HepG2 (cell line): ENCODE measurements at regions not wholly inside any gene's neighbourhood (a gene's known extent, or its start where the extent isn't known, plus 50 kb on each side); places are given as distances from the start of the nearest gene placed in this dataset.
"Not testable (repeated sequence)": the region's sequence is repeated elsewhere in the genome, so short reads cannot be mapped to it uniquely, and the experiment has no call there.

ENCODE experiments used
- ATAC-seq: fragments of 200-7000 bp; cut with Tn5 transposase; 3 replicates; pipeline ENCODE4 v1.9.1; 2020; ENCODE audit warnings: mild to moderate bottlenecking, moderate library complexity
- BruUV-seq: library from RNA; stranded (reverse); fragments of 400-500 nt; replicated peaks from 2 replicates; lab custom pipeline; 2021; lab: Mats Ljungman, UMichigan
- CTCF ChIA-PET: fragments of 300-600 bp; formaldehyde crosslinking; extraction: SDS; loops from one replicate; lab custom pipeline; 2021; ENCODE audit warnings: low total read pairs, inconsistent platforms, low intra/inter-chr PET ratio; lab: Yijun Ruan, JAX
- POLR2A ChIA-PET: fragments of 350-600 bp; sonication (Branson Sonifier 250); formaldehyde crosslinking; loops from one replicate; lab custom pipeline; 2020; ENCODE audit warnings: antibody characterized with exemption, inconsistent platforms; lab: Yijun Ruan, JAX
- DNase-seq: peaks from one replicate; pipeline ENCODE4 v3.0.0-alpha.2; 2015; ENCODE audit warnings: low spot score
- FAIRE-seq: peaks from 3 replicates; lab custom pipeline; 2011; peaks lifted over from hg19 to GRCh38; lab: Jason Lieb, UNC
- H2AFZ ChIP-seq: one replicate; pipeline ENCODE4 v1.6.1; 2011; ENCODE audit warnings: low read length, inconsistent platforms
- H3K27ac ChIP-seq: fragments of 300-600 bp; 3 replicates; pipeline ENCODE4 v1.8.0; 2011; ENCODE audit warnings: mixed run types, mild to moderate bottlenecking, mixed read lengths, low read length, inconsistent platforms; ENCODE audit not compliant: insufficient read depth; ENCODE audit errors: extremely low read length
- H3K27me3 ChIP-seq, 2 experiments: fragments of 200-600 bp in 1 of 2; 2 replicates in 1 of 2; 3 replicates in 1 of 2; pipeline versions ENCODE4 v1.6.0 to v1.8.0; 2011; ENCODE audit warnings: low read length in 2 of 2, mild to moderate bottlenecking in 2 of 2, moderate library complexity in 2 of 2, inconsistent platforms in 1 of 2; ENCODE audit not compliant: insufficient read depth in 2 of 2, control insufficient read depth in 1 of 2
- H3K36me3 ChIP-seq, 2 experiments: fragments of 200-600 bp in 1 of 2; replicated peaks in 1 of 2; 2 replicates in 1 of 2; 3 replicates in 1 of 2; pipeline versions ENCODE4 v1.5.1 to v1.8.0; 2011; ENCODE audit warnings: low read length in 2 of 2, inconsistent platforms in 1 of 2; ENCODE audit not compliant: insufficient read depth in 2 of 2, control insufficient read depth in 1 of 2
- H3K4me1 ChIP-seq: 2 replicates; pipeline ENCODE4 v1.5.1; 2012; ENCODE audit warnings: low read length, inconsistent platforms; ENCODE audit not compliant: insufficient read depth
- H3K4me2 ChIP-seq: 2 replicates; pipeline ENCODE4 v1.6.0; 2011; ENCODE audit warnings: low read depth, low read length, inconsistent platforms
- H3K4me3 ChIP-seq, 3 experiments: fragments of 200-600 bp in 1 of 3; sonication (generic), shearing (Covaris generic) in 1 of 3; replicated peaks in 1 of 3; 2 replicates each; pipeline ENCODE4 v1.5.1; 2011 to 2016; ENCODE audit warnings: low read length in 3 of 3, inconsistent platforms in 2 of 3, low read depth in 2 of 3, mild to moderate bottlenecking in 2 of 3, control low read depth in 1 of 3, mixed read lengths in 1 of 3; ENCODE audit not compliant: insufficient read depth in 1 of 3
- H3K79me2 ChIP-seq: one replicate; pipeline ENCODE4 v1.6.1; 2011; ENCODE audit warnings: low read length, inconsistent platforms; ENCODE audit not compliant: insufficient read depth
- H3K9ac ChIP-seq: 2 replicates; pipeline ENCODE4 v1.6.0; 2011; ENCODE audit warnings: mild to moderate bottlenecking, low read depth, low read length, inconsistent platforms; ENCODE audit not compliant: insufficient read depth
- H3K9me3 ChIP-seq: 2 replicates; pipeline ENCODE4 v1.5.1; 2012; ENCODE audit warnings: mild to moderate bottlenecking, low read length
- H4K20me1 ChIP-seq: 2 replicates; pipeline ENCODE4 v1.6.0; 2011; ENCODE audit warnings: inconsistent platforms, mild to moderate bottlenecking, low read length, moderate library complexity; ENCODE audit not compliant: insufficient read depth
- CBFB ChIP-seq: sonication (generic); formaldehyde crosslinking; IDR thresholded peaks from 2 replicates; pipeline ENCODE4 v1.4.0; 2020; ENCODE audit warnings: missing genetic modification reagents
- FOXA1 ChIP-seq, 2 experiments: fragments of 450-650 bp in 1 of 2; sonication (generic) in 1 of 2; formaldehyde crosslinking in 1 of 2; IDR thresholded peaks; 2 replicates each; pipeline versions ENCODE4 v1.4.0 to v1.6.1; 2016 to 2020; ENCODE audit warnings: missing genetic modification reagents in 1 of 2
- SRF ChIP-seq: IDR thresholded peaks from 2 replicates; pipeline ENCODE4 v1.6.1; 2011; ENCODE audit warnings: mild to moderate bottlenecking, low read depth, low read length, moderate library complexity
- U2AF1 ChIP-seq: fragments of 200-400 bp; formaldehyde crosslinking; optimal IDR thresholded peaks from 2 replicates; pipeline ENCODE3; 2017; ENCODE audit warnings: mild to moderate bottlenecking, low read depth, low read length
- ZC3H13 ChIP-seq: sonication (generic); formaldehyde crosslinking; IDR thresholded peaks from 2 replicates; pipeline ENCODE4 v1.8.1; 2023; ENCODE audit warnings: mild to moderate bottlenecking, missing genetic modification reagents, moderate library complexity
- ZFAT ChIP-seq: sonication (generic); formaldehyde crosslinking; conservative IDR thresholded peaks from 2 replicates; pipeline ENCODE4 v1.8.1; 2023; ENCODE audit warnings: missing genetic modification reagents, inconsistent platforms
- ZNF235 ChIP-seq: sonication (generic); formaldehyde crosslinking; IDR thresholded peaks from 2 replicates; pipeline ENCODE4 v1.8.1; 2023; ENCODE audit warnings: mild to moderate bottlenecking, missing genetic modification reagents, borderline replicate concordance
- ZNF24 ChIP-seq: fragments of 450-650 bp; IDR thresholded peaks from 2 replicates; pipeline ENCODE4 v1.6.1; 2017; ENCODE audit warnings: antibody characterized with exemption, mild to moderate bottlenecking
- ZNF564 ChIP-seq: sonication (generic); formaldehyde crosslinking; IDR thresholded peaks from 2 replicates; pipeline ENCODE4 v1.8.1; 2023; ENCODE audit warnings: mild to moderate bottlenecking, missing genetic modification reagents
- WGBS: methylation state at CpG from one replicate; pipeline ENCODE4 v1.1.6; 2017; ENCODE audit warnings: low lambda C conversion rate; 5-methylcytosine and 5-hydroxymethylcytosine counted together
- in situ Hi-C: cut with HindIII; loops from 2 replicates; pipeline ENCODE4 v1.10.0; 2017; ENCODE audit warnings: low pct_unique_long_range_greater_than_20kb; ENCODE audit not compliant: extremely low pct_ligation_motif_present
- intact Hi-C: fragments of 100-400 bp; cut with micrococcal nuclease; formaldehyde crosslinking; loops from one replicate; pipeline ENCODE4 v1.10.0; 2022; ENCODE audit not compliant: unreplicated experiment
- TF ChIP-seq, protein P1 (sequence below): sonication (generic); formaldehyde crosslinking; IDR thresholded peaks from 2 replicates; pipeline ENCODE4 v1.5.1; 2020; ENCODE audit warnings: mild to moderate bottlenecking, missing genetic modification reagents, moderate library complexity
- TF ChIP-seq, protein P2 (sequence below): sonication (generic); formaldehyde crosslinking; IDR thresholded peaks from 2 replicates; pipeline ENCODE4 v1.5.1; 2020; ENCODE audit warnings: mild to moderate bottlenecking, missing genetic modification reagents, borderline replicate concordance

- DNase-seq; H2AFZ ChIP-seq; H3K79me2 ChIP-seq; H3K27me3 ChIP-seq; H3K36me3 ChIP-seq; CTCF ChIA-PET; H3K4me1 ChIP-seq; H4K20me1 ChIP-seq; H3K27ac ChIP-seq; POLR2A ChIA-PET; BruUV-seq; in situ Hi-C loops; H3K9me3 ChIP-seq; intact Hi-C loops; H3K4me3 ChIP-seq; ATAC-seq; FAIRE-seq; H3K4me2 ChIP-seq; H3K9ac ChIP-seq; TF ChIP-seq FOXA1 (IDR thresholded peaks at IDR 0.05): not testable (repeated sequence)
- 0 out of 2 replicates have a peak, but pooled peaks have one; percentile 10 for TF ChIP-seq FOXA1 (CRISPR knock-in tag; IDR thresholded peaks at IDR 0.05)
- WGBS = 66% methylated on average over 20 of the region's 20 CpGs
These were observed 372.2 kb downstream of the NKX6-1 start for GRCh38 chr4:84126911-84127310.

GRCh38 chr4:84126061-84126787 lies 372.9 kb downstream of the NKX6-1 start:
- 3% methylated on average over 5 of the region's 5 CpGs for WGBS
- ATAC-seq (no peak), DNase-seq (no peak), FAIRE-seq (no peak)
- in situ Hi-C loops = no loop called here
- Histone ChIP-seq H3K27me3 (no peaks in the 10 kb centered on the region), H3K4me2 (no peak overlapping the region), H2AFZ (no peak overlapping the region), H3K27ac (no peak overlapping the region), H3K9ac (no peak overlapping the region), H3K36me3 (no peaks in the 10 kb centered on the region)
- no TSS peak for BruUV-seq
- TF ChIP-seq U2AF1 = no peak
- no peak for TF ChIP-seq ZC3H13 (CRISPR knock-in tag)
- TF ChIP-seq ZNF235 = no peak
- no peak for TF ChIP-seq ZNF564 (CRISPR knock-in tag)
- no peak for TF ChIP-seq SRF
- no peak for TF ChIP-seq ZFAT (CRISPR knock-in tag)
- TF ChIP-seq, protein P1, sequence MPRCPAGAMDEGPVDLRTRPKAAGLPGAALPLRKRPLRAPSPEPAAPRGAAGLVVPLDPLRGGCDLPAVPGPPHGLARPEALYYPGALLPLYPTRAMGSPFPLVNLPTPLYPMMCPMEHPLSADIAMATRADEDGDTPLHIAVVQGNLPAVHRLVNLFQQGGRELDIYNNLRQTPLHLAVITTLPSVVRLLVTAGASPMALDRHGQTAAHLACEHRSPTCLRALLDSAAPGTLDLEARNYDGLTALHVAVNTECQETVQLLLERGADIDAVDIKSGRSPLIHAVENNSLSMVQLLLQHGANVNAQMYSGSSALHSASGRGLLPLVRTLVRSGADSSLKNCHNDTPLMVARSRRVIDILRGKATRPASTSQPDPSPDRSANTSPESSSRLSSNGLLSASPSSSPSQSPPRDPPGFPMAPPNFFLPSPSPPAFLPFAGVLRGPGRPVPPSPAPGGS = no peak
- TF ChIP-seq CBFB (CRISPR knock-in tag) = no peak
- TF ChIP-seq ZNF24 = no peak
- TF ChIP-seq, protein P2, sequence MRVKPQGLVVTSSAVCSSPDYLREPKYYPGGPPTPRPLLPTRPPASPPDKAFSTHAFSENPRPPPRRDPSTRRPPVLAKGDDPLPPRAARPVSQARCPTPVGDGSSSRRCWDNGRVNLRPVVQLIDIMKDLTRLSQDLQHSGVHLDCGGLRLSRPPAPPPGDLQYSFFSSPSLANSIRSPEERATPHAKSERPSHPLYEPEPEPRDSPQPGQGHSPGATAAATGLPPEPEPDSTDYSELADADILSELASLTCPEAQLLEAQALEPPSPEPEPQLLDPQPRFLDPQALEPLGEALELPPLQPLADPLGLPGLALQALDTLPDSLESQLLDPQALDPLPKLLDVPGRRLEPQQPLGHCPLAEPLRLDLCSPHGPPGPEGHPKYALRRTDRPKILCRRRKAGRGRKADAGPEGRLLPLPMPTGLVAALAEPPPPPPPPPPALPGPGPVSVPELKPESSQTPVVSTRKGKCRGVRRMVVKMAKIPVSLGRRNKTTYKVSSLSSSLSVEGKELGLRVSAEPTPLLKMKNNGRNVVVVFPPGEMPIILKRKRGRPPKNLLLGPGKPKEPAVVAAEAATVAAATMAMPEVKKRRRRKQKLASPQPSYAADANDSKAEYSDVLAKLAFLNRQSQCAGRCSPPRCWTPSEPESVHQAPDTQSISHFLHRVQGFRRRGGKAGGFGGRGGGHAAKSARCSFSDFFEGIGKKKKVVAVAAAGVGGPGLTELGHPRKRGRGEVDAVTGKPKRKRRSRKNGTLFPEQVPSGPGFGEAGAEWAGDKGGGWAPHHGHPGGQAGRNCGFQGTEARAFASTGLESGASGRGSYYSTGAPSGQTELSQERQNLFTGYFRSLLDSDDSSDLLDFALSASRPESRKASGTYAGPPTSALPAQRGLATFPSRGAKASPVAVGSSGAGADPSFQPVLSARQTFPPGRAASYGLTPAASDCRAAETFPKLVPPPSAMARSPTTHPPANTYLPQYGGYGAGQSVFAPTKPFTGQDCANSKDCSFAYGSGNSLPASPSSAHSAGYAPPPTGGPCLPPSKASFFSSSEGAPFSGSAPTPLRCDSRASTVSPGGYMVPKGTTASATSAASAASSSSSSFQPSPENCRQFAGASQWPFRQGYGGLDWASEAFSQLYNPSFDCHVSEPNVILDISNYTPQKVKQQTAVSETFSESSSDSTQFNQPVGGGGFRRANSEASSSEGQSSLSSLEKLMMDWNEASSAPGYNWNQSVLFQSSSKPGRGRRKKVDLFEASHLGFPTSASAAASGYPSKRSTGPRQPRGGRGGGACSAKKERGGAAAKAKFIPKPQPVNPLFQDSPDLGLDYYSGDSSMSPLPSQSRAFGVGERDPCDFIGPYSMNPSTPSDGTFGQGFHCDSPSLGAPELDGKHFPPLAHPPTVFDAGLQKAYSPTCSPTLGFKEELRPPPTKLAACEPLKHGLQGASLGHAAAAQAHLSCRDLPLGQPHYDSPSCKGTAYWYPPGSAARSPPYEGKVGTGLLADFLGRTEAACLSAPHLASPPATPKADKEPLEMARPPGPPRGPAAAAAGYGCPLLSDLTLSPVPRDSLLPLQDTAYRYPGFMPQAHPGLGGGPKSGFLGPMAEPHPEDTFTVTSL (CRISPR knock-in tag) = no peak
- TF ChIP-seq, all 625 proteins: peak for 0
- POLR2A ChIA-PET = no interaction called here
- H4K20me1 ChIP-seq = no peaks in the 10 kb centered on the region
- CTCF ChIA-PET = no interaction called here
- no peaks in the 10 kb centered on the region for H3K79me2 ChIP-seq
- no peaks in the 10 kb centered on the region for H3K4me1 ChIP-seq
- H3K9me3 ChIP-seq = no peaks in the 10 kb centered on the region
- intact Hi-C loops = no loop called here
- no peak overlapping the region for H3K4me3 ChIP-seq
